Activated T-helper 9 cell treated with anti-CD3 and anti-CD28 coated beads, Interleukin-2, amount 50 U/mL, for 16 hours (primary cell): ENCODE measurements at regions not wholly inside any gene's neighbourhood (a gene's known extent, or its start where the extent isn't known, plus 50 kb on each side); places are given as distances from the start of the nearest gene placed in this dataset.
"Not testable (repeated sequence)": the region's sequence is repeated elsewhere in the genome, so short reads cannot be mapped to it uniquely, and the experiment has no call there.

Experiments
- DNase-seq: peaks from one replicate; pipeline ENCODE4 v3.0.0-alpha.2; 2020; ENCODE audit warnings: low read depth

DNA sequence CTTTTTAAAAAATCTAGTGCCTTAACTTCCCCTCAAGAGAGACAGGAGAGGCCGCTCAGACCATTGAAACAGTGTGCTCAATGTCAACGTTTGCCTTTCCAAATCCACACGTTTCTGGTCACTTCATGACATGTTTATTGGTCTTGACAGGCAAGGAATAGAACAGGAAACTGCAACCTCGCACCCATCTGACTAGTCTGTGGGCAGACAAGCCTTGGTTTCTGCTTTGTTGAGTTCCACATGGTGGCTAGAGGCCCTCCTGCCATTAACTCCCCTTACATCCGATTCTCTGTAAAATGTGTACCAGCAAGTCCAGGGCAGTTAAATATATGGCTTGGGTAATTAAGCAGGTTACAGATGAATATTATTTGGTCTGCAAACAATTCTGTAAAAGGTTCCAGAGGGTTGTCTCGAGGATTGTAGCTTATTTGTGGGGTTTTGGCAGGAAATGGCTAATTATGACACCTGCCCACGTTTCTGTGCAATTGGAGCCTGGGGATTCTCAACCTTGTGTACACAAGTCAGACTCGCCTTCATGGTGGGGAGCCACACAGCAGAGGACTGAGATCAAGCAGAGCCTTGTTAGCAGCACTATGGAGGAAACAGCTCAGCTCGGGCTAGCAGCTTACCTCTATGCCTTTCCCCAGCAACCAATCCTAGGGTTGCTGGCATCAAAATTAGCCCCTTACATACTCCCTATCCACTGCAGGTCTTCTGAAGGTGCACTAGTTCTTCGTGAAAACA, 317.5 kb upstream of the IGF1R start:
- DNase-seq, result no peak

DNA sequence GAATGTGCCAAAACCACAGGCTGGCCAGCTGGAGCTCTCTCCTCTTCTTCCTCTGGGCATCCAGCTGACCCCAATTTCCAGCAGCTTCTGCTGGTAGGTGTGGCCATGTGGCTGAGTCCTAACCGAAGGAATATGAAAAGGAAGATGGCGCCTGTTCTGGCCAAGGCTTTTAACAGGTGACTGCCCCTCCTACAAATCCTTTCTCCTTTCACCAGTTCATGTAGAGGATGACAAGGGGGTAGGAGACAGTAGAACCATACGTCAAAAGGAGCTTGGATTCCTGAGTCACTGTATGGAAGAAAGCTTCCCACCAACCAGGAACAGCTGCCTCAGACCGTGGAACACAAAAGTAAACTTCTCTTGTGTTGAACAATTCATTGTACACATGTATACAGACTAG, 316.7 kb upstream of the IGF1R start:
- no peak for DNase-seq

DNA sequence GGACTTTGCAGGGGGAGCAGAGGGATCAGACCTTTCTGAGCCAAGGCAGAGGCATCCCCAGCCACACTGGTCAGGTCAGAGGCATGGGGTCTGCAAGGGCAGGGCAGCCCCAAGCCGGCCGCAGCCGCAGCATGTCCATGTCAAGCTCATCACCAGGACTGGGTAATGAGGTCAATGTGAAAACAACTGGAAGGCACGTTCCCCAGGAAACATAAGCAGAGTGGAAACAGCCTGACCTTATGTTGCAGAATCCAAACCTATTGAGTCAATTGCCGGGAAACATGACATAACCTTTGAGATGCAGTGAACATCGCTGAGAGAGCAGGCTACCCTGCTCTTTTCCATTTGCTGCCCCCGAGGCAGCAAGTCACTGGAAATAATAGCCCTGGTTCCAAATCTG, 315.1 kb upstream of the IGF1R start:
- no peak for DNase-seq

DNA sequence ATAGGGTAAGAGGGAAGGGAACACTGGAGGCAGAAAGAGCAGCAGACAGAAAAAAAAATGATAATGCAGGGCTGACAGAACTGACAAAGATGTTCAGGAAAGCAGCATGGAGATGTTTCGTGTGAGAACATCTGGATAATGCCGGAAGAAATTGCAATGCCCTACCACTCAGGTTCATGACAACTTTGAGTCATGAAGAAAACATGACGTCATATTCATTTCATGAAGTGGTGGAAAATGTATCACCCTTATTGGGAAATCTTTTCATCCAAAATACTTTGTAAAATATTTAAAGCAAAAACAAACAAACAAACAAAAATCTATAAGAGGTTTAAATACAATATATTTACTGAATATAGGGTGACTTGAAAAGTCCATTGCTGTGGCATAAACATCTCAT, 305.4 kb upstream of the IGF1R start:
- DNase-seq, result no peak

DNA sequence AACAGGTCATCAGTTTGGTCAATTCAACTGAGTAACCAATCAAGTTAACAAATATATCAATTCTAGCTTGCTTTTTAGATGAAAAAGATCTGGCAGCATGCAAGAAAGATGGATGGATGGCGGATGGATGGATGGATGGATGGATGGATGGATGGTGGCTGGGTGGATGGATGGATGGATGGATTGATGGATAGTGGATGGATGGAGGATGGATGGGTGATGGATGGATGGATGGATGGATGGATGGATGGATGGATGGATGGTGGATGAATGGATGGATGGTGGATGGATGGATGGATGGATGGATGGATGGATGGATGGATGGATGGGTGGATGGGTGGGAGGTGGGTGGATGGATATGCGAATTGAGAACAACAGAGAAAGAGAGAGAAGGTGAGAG, 303.7 kb upstream of the IGF1R start:
- DNase-seq, result no peak

DNA sequence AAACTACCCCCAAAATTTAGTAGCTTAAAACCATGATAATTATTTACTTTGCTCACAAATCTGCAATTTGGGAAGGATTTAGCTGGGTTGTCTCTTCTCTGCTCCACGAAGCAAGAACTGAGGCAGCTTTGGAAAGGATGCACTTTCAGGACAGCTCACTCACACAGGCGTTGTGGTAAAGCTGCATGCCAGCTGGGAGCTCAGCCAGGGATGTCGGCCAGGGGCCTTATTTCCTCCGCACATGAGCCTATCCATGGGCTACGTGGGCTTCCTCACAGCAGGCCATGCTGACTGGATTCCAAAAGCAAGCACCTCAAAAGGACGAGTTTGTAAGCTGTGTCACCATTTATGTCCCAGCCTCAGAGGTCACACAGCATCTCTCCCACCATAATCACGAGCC, 301.3 kb upstream of the IGF1R start:
- no peak for DNase-seq

DNA sequence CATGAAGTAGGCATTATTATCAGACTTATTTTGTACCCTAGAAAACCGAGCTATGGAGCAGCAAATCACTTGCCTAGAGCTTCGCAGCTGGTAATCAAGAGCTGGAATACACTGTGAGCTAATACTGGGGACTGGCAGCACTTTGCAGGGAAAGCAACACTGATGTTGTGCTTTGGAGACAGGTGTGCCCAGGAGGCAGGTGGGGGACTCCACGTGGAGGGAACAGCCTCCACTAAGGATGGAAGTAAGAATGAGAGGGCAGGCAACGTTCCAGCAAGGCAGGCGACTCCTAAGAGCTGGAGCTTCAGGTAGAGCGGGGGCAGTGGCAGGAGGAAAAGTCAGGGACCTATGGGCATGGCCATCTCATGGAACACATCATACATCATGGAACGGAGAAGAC, 300.5 kb upstream of the IGF1R start:
- DNase-seq, result no peak

DNA sequence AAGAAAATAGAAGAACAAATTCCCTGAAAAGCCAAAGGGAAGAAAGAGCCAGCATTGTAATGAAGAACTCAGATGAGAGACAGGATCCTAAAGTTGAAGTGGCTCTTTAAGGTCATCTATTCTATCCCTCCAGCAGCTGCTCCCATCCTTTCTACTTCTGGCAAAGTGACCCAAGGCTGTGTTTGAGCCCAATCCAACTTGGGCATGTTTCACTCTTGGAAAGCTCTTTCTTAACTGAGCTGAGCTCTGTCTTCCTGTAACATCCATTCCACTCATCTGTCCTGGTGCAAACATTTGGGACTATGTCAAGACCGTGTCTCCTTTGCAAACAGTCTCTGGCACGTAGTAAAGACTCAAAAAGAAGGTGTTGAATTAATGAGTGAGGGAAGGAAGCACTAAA, 298.1 kb upstream of the IGF1R start:
- DNase-seq, result no peak

DNA sequence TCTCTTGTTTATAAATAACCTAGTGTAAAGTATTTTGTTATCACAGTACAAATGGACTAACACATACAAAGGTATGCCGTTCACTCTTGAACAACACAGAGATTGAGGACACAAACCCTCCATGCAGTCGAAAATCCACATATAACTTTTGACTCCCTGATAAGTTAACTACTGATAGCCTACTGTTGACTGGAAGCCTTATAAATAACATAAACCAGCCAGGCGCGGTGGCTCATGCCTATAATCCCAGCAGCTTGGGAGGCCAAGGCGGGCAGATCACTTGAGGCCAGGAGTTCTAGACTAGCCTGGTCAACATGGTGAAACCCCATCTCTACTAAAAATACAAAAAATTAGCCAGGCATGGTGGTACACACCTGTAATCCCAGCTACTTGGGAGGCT, 290.1 kb upstream of the IGF1R start:
- not testable (repeated sequence) for DNase-seq

DNA sequence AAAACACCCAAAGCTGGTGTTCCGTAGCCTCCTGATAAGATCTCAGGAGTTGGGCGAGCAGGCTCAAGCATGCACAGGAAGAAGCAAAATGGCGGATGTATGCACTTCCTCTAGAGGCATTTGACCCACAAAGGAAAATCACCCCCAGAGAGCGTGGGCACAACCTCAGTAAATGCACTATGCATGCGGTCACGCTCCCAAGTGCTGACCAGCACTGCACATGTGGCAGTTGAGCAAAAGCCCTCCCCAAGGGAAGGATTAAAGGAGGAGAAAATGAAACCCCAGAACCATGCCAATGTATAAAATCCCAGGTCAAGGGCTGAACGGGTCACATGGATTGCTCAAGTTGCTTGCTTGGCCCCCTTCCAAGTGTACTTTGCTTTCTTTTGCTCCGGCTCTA, 289.4 kb upstream of the IGF1R start:
- no peak for DNase-seq

DNA sequence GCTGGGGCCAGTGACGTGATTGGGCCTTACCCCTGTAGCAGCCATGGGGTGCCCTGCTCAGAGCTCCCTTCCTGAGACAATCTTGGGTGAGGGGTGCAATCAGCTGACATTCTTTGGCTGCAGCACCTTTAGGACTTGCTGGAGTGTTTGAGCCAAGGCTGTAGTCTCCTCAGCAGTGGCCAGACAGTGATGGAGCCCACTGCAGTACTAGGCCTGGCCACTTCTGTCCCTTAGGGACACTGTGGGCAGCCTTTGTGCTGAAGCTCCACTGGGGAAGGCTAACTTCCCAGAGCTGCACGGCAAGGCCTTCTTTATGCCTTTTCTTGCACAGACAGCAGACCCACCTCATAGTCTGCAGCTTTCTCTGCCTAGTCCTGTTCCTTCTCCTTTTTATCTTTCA, 284.9 kb upstream of the IGF1R start:
- no peak for DNase-seq

DNA sequence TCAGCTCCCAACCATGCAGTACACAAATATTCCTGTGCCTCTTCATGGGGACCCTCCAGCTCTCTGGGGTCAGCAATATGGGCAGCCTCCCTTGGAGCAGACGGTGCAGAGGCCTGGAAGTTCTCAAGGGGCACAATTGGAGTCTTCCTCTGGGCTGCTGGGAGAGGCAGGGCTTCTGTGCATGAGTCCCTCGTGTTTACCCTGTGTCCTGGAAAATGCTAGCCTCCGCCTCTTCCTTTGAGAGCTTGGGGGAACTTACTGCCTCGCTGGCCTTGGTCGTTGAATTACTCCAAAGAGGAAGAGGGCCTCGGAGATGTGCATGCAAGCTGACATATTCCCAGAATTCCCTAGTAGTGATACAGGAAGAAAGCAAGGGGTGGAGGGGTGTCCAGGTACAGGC, 284.4 kb upstream of the IGF1R start:
- DNase-seq, result no peak

DNA sequence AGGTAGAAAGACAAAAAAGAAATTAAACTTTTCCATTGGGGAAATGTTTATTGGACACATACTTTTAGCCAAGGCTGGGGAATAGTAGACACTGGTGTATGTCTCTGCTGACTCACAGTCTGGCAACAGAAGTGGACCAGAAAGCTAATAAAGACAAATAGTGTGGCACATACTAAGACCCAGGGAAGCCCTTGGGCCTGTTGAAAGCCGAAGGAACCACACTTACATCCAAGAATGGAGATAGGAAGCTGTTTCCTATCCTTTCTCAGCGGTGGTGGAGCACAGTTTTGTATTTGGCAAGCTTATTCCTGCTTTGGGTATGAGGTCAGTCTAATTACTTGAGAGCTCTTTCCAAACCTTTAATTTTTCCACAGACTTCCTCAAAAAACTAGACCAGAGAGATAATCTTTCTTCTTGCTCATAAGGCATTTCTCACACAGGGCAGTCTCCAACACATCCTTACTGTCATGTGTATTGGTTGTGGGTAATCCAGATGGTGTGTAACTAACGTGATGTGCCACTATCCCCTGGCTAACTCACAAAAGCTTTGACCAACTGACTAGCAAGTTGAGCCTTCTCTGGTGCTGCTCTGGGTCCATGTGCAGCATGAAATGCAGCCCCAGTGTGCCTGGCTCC, 279.1 kb upstream of the IGF1R start:
- no peak for DNase-seq

DNA sequence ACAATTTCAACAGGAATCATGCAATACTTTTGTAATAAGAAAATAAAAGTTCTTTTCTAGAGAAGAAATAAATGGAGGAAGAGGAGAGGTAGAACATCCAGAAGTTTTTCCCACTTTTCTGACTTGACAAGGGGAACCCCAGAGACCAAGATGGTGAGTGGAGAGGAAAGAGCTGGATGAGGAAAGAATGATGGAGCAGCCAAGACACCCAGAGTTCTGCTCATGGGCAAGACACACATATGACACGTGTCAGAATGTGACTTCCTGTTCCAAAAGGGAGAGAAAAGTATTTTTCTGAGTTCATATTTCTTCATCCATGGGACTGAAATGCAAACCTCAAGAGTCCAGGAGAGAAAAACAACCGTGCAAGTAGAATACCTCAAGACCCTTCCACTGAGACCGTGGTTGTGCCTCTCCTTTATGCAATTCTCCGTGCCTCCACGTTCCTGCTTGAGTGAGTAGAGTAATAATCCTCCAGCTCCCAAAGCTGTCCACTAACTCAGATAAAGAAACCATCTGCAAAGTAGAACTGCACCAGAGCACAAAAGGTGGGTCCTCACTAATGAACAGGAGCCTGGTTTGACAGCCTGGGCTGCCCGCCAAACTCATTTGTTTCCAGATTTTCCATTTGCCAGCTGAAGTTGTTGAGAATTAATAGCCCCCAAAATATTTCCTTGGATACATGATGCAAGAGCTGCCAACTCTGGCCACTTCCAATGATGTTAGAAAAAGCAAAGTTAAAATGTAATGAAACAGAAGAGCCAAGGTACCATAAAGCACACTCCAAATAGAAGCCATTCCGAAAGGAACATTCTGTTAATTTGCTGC, 272.6 kb upstream of the IGF1R start:
- no peak for DNase-seq

DNA sequence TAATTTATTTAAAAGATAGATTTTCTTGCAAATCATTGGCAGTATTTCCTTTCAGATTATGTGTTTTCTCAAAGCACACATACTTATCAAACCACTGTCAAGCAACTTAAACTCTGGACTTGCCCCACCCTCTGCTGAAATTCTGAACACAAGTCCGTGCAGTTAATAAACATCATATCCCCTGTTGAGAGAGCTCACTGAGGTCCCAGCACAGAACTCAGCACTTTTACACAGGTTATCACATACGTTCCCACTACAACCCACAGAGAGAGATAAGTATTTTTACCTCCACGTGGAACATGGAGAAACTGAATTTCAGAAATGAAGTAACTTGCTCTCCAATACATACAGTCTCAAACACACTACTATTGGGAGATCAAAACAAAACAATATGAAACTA, 267.6 kb upstream of the IGF1R start:
- no peak for DNase-seq

DNA sequence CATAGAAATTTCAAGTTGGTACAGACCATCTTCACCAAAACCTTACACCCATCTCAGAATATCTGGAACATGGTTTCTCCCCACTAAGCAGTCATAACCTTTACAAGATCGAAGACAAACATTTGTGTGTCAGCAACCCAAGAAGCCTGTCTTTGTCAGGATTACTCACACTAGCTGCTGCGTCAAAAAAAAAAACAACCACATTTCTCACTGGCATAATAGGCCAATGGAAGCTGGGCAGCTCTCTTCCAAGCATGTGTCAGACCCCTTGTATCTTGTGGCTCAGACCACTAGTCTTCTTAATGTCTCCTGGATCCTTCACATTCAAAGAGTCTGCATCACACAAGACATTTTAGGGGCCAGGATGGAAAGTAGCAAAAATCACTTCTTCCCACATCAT, 266.9 kb upstream of the IGF1R start:
- DNase-seq, result no peak

DNA sequence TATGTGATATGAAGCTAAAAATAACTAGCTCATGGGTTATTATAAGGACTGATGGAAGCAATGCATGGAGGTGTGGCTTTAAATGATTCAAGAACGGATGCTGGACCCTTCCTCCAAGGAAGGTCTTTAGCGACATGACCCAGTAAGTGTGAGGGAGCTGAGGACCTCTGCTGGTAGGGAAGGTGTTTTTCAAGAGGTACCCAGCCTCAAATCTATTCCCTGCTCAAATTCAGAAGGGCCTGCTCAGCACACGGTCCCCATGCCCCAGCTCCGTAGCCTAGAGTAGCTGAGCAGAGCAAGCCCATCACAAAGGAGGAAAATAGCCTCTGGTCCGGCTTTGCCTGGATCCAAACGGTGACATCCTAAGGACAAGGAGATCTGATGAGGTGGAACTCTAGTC, 266.2 kb upstream of the IGF1R start:
- DNase-seq, result no peak

DNA sequence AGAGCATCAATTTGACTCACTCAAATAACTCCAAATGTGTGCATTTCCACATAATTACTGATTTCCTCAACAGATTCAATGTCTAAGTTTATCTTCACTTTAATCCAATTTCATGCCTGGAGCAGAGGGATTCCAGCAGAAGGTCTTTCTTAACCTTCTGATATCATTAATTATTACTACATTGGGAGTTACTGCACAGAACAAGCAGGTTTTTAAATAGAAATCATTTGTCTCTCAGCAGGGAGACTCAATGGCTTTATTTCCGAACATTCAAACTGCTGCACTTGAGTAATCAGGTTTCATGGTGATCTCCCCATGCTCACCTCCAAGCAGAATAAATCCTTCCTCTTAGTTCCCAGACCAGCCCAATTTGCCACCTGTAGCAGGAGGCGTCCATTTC, 264.8 kb upstream of the IGF1R start:
- DNase-seq, result no peak

DNA sequence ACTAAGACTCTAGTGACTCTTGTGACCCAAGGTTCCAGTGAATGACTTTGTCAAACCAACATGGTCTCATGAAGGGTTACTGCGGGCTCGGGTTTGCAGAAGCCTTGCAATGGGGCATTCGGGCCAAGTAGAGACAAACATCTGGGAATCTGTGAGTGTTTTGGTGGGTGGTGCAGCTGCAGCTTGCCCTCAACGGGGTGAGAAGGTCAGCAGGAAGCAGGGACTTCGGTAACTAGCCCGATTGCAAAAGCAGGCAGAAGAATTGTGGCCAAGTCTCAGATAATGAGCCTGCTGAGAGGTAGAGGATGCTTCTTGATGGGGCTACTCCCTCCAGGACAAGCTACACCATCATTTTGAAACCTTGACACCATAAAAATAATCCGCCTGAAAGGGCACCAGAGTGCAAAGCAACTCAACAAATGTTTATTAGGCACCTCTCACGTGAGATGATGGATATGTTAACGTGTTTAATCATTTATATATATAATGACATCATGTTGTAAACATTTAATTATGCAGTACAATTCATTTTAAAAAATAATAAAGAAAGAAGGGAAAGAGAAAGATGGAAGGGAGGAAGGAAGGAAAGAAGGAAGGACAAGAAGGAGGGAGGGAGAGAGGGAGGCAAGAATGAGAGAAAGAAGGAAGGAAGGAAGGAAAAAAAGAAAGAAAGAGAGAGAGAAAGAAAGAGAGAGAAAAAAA, 263.9 kb upstream of the IGF1R start:
- DNase-seq, result no peak

DNA sequence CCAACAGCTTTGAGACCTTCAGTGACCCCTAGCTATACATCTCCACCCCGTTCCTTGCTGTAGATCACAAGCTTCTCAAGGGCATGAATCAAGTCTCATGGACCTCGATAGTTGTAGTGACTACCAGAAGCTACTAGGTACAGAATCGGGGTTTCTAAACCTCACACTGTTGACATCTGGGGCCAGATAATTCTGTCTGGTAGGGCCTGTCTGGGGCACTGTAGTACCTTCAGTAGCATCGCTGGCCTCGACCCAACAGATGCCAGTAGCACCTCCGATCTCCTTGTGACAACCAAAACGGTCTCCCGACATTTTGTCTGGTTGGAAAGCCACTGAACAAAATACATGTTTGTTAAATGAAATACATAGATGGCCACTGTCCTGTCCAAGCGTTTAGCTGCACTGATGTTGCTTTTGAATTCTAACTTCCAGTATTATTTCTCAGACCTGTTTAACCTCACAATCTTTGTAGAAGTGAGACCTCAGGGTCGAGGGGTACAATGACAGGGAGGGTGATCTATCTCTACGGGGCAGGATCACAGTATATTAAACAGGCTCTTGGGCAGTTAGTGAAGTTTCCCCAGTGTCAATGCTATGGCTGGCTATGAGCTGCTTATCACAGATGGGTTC, 262.5 kb upstream of the IGF1R start:
- DNase-seq, result no peak

DNA sequence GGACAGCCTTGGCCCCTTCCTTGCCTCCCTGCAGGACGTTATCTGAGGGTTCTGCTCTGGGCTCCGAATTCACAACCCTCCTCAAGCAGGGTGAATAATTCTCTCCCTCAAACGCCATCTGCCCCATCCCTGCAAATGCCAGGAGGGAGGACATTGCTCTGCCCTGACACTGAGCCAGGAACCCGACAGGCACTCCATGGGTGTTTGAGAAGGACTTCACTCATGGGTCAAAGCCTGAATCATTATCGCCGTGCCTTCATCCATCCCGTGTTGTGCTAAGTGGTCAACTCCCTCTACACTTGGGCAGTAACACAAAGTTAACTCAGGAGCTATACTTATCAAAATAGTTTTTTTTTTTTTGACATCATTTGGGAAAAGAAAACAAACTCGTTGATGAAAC, 261.8 kb upstream of the IGF1R start:
- DNase-seq, result no peak

DNA sequence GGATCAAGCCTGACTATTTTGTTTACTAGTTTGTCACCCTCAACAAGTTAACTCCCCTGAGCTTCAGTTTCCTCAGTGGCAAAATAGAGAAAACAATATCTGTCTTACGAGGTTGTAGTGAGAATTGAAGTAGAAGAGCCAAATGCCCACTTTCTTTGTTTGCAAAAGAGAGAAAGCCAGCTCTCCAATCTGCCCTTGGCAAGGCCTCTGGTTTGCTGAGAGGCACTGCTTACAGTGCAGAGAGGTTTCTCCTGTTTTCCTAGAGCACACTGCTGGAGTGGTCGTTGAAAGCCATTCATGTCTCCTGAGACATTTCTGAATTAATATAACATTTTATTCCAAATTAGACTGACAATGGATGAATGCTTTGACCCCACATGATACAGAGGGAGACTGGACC, 260.5 kb upstream of the IGF1R start:
- DNase-seq, result no peak
